Loucy (cell line): ENCODE measurements at regions not wholly inside any gene's neighbourhood (a gene's known extent, or its start where the extent isn't known, plus 50 kb on each side); places are given as distances from the start of the nearest gene placed in this dataset.
A peak's percentile ranks its signal among the peaks of the same experiment; 100 is the strongest.

Source experiments
- CTCF ChIP-seq: fragments of 200-600 bp; sonication (generic); conservative IDR thresholded peaks from 2 replicates; pipeline ENCODE4 v1.5.1; 2014; ENCODE audit warnings: mild to moderate bottlenecking, antibody characterized with exemption, low read length
- EZH2phosphoT487 ChIP-seq: fragments of 200-600 bp; IDR thresholded peaks from 2 replicates; pipeline ENCODE4 v1.6.1; 2018; ENCODE audit warnings: antibody characterized with exemption, mild to moderate bottlenecking, moderate library complexity, borderline replicate concordance

GRCh38 chr2:211157856-211158463 lies 601.6 kb downstream of the CPS1 start:
- TF ChIP-seq CTCF (peak; percentile 91), EZH2phosphoT487 (no peak)
